ENCODE measurements at regions not wholly inside any gene's neighbourhood (a gene's known extent, or its start where the extent isn't known, plus 50 kb on each side); places are given as distances from the start of the nearest gene placed in this dataset.

DNA sequence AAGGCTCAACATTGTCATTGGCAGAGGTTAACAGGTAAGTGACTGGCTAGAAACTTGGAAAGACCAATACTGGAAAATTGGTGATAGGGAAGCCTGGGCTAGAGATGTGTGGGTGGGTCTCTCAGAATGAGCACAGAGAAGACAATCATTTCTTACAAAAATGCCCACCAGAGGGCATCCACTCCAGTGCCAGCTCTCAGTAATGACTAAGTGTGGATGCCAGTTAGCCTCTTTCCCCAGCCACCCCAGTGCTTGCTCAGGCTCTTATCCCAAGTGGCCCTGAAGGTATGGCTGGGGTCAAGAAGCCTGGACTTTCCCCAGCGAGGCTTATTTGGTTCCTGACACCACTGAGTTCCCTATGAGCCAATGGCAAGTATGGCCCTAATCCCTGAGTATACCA is 115.9 kb upstream of the ST8SIA2 start:
- Histone ChIP-seq H3K4me3 (ENCODE audit: insufficient read depth, low read depth, low read length) (no peak overlapping the region), H3K27me3 (ENCODE audit: control insufficient read depth, insufficient read depth, low read length) (no peaks in the 10 kb centered on the region), H3K36me3 (replicated peaks; ENCODE audit: control insufficient read depth, insufficient read depth, low read length) (no peaks in the 10 kb centered on the region)
- DNase-seq: peak; percentile 24

DNA sequence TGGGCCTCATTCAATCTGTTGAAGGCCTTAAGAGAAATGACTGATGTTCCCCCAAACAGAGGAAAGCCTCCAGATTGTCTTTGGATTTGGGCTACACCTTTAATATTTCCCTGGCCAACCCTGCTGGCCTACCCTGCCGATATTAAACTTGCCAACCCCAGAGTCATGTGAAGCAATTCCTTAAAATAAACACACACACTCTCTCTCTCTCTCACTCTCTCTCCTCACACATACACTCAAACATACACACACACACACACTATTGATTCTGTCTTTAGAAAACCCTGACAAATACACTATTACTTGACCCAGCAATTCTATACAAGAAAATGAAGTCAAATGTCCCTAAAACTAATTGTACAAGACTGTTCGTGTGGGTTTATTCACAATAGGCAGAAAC is 109.9 kb upstream of the ST8SIA2 start:
- H3K27me3 ChIP-seq (ENCODE audit: control insufficient read depth, insufficient read depth, low read length): no peaks in the 10 kb centered on the region
- H3K36me3 ChIP-seq (replicated peaks; ENCODE audit: control insufficient read depth, insufficient read depth, low read length): no peaks in the 10 kb centered on the region
- no peak overlapping the region for H3K4me3 ChIP-seq (ENCODE audit: insufficient read depth, low read depth, low read length)
- DNase-seq: no peak

DNA sequence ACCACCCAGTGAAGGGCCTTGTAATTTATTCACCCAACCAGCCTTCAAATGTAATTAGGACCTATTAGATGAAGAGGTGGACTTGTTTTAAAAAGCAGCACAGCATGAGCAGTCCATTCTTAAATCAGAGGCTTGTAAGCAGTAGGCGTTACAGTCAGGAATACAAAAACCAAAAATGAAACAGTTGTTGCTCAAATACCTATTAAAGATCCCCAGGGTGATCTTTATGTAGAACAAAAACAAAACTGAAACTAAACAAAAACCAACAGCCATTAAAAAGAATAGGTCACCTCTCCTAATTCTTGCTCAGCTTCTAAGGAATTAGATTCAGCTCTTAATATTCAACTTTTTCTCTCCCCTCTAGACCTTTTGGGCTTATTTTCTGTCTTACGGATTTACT is 104.9 kb upstream of the ST8SIA2 start:
- H3K27me3 ChIP-seq (ENCODE audit: control insufficient read depth, insufficient read depth, low read length): no peaks in the 10 kb centered on the region

DNA sequence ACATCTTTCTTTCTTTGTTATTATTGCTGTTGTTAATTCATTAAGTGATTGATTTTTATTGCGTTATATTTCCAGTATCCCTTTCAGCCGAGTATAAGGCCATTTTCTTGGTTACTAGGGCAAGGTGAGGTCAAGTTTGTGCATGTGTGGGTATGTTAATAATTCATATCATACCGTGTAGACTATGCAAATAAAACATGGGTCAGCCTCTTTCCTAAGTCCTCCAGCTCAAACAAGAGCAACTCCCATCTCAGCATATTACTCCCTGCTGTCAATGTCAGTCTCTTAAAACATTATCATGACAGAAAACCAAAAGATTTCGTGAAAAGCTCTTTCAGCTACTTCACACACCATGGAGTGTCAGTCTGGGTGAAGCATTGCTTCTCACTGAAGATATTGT is 103.9 kb upstream of the ST8SIA2 start:
- H3K4me3 ChIP-seq (ENCODE audit: insufficient read depth, low read depth, low read length): no peak overlapping the region
- H3K27me3 ChIP-seq (ENCODE audit: control insufficient read depth, insufficient read depth, low read length): no peaks in the 10 kb centered on the region
- H3K36me3 ChIP-seq (replicated peaks; ENCODE audit: control insufficient read depth, insufficient read depth, low read length): no peaks in the 10 kb centered on the region
- no peak for DNase-seq

More for the DNA sequence above, 104.9 kb upstream of the ST8SIA2 start:
- DNase-seq: no peak
- Histone ChIP-seq H3K4me3 (ENCODE audit: insufficient read depth, low read depth, low read length) (no peak overlapping the region), H3K36me3 (replicated peaks; ENCODE audit: control insufficient read depth, insufficient read depth, low read length) (no peaks in the 10 kb centered on the region)

DNA sequence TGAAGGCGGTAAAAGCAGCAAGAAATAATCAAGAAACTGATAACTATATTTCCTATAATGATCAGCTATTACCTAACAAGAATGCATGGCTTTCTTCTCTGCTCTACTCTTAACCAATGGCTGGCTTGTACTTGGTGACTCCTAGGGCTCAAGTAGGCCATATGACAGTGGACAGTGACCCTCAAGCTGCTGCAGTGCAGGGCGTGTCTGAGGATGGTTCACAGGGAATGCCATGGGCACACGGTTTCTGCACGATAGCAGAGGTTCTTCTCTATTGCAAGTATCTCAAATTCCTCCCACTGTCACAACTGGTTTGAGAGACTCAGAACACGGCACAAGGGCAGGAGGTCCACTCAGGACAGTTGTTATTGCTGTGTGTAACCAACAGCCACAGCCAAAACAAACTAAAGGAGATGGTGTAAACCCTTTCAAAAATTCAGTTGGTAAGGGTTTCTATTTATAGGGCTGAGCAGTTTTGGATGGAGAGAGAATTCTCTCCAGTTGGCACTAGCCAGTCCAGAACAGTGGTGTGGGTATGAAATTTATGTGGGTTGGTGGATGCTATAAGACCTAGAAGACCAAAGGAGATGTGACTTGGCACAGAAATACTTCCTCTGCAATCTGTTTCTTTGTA is 103.2 kb upstream of the ST8SIA2 start:
- Histone ChIP-seq H3K27me3 (ENCODE audit: control insufficient read depth, insufficient read depth, low read length) (no peaks in the 10 kb centered on the region), H3K36me3 (replicated peaks; ENCODE audit: control insufficient read depth, insufficient read depth, low read length) (no peaks in the 10 kb centered on the region), H3K4me3 (ENCODE audit: insufficient read depth, low read depth, low read length) (no peak overlapping the region)
- no peak for DNase-seq

DNA sequence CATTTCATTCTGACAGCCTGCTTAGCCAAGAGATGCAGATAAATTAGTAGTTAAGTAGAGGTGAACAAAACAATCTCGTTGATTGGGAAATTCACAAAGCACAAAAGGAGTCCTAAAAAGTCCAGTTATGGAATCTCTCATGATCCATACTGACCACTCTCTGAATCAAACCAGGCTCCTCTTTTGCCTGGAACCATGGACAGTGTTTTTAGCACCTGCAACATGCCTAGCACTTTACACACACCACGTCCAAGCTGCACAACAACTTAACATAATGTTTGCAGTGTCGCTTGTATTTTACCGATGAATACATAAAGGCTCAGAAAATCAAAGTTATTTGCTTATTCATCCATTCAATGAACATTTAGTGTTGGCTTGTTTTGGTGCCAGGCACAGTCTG is 101.8 kb upstream of the ST8SIA2 start:
- Histone ChIP-seq H3K4me3 (ENCODE audit: insufficient read depth, low read depth, low read length) (no peak overlapping the region), H3K27me3 (ENCODE audit: control insufficient read depth, insufficient read depth, low read length) (no peaks in the 10 kb centered on the region), H3K36me3 (replicated peaks; ENCODE audit: control insufficient read depth, insufficient read depth, low read length) (no peaks in the 10 kb centered on the region)
- no peak for DNase-seq

DNA sequence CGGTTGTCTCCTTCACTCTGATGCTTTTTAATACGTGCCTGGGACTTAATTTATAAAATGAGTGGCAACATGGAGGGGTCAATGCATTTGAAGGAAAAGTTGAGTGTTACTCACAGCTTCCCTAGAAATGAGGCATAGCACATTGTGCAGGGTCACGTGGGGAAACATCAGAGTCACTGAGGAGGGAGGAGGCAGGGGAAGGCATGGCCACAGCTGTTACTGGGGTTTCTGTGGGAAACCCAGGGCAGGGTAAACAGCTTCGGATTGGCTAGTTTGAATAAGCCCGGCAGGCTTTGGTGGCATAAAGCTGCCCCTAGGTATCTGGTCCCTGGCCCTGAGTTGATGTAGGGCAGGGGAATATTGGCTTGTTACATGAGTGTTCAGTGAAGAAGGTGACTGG is 98.9 kb upstream of the ST8SIA2 start:
- Histone ChIP-seq H3K4me3 (ENCODE audit: insufficient read depth, low read depth, low read length) (no peak overlapping the region), H3K27me3 (ENCODE audit: control insufficient read depth, insufficient read depth, low read length) (no peaks in the 10 kb centered on the region)
- no peak for DNase-seq

DNA sequence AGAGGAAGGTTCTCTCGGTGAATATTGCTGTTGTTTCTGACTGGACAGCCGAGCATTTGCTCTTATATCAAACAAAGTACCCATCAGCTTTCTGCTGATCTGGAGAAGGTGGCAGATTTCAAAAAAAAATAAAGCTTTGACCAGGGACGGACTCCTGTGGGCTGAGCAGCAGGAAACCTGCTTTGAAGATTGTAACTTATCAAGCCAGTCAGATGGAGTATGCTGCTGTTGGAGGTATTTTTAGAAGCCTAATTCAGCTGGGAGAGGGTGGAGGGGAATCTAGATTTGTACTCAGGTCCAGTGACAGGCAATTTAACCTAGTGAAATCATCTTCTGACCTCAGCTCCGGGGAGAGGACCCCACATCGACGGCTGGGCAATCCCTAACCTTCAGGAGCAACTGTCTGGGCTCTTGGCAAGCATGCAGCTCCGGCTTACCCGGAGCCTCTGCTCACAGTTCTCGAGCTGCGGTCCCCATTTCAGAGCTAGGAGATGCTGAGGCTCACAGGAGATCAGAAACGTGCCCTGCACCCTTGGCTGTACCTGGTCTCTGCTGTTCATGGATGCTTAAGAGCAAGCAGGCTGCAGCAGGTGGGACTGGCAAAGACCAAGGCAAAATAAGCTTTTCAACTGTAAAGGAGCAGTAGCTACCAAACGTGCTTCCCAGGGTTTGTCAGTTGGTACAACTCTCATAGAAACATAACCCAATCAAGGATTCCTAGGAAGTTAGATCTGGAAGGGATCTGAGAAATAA is 89.3 kb upstream of the ST8SIA2 start:
- H3K4me3 ChIP-seq (ENCODE audit: insufficient read depth, low read depth, low read length): no peak overlapping the region
- H3K36me3 ChIP-seq (replicated peaks; ENCODE audit: control insufficient read depth, insufficient read depth, low read length): no peaks in the 10 kb centered on the region
- H3K27me3 ChIP-seq (ENCODE audit: control insufficient read depth, insufficient read depth, low read length): no peaks in the 10 kb centered on the region
- no peak for DNase-seq

More for the DNA sequence above, 98.9 kb upstream of the ST8SIA2 start:
- H3K36me3 ChIP-seq (replicated peaks; ENCODE audit: control insufficient read depth, insufficient read depth, low read length): no peaks in the 10 kb centered on the region

DNA sequence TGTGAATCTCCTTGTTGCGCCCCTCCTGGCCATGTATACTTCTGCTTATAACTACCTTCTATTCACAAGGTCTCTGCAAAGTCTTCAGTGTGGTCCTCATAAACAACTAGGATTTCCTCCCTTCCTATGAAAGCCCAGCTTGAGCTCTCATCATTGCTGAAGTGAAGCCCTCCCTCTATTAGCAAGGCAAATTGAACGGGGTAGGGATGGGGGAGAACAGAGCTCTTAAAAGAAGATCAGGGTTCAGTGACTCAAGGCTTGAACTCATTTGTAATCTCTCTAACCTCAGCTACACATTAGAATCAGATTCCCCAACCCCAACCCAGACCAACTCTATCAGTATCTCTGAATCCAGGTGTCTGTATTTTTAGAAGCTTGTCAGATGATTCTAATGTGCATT is 88.3 kb upstream of the ST8SIA2 start:
- no peak for DNase-seq

DNA sequence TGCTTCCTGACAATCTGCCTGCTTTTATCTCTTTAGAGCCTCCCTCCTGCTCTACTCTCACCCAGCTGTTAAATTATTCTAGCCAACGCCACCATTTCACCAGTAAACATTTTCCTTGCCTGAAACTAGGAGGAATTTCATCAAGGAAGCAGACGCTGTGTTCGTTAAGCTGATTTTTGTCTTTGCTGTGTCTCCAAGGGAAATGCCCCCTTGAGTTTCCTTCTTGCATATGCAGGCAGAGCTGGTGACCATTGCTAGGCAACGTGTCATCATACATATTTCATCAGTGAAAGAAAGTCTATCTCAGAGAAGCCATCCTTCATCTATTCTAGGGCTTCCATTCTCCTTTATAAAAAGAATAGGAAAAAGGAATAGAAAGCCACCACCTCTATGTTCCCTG is 87.0 kb upstream of the ST8SIA2 start:
- DNase-seq: peak; percentile 28
- no peaks in the 10 kb centered on the region for H3K27me3 ChIP-seq (ENCODE audit: control insufficient read depth, insufficient read depth, low read length)
- no peaks in the 10 kb centered on the region for H3K36me3 ChIP-seq (replicated peaks; ENCODE audit: control insufficient read depth, insufficient read depth, low read length)
- no peak overlapping the region for H3K4me3 ChIP-seq (ENCODE audit: insufficient read depth, low read depth, low read length)

More for the DNA sequence above, 88.3 kb upstream of the ST8SIA2 start:
- no peaks in the 10 kb centered on the region for H3K27me3 ChIP-seq (ENCODE audit: control insufficient read depth, insufficient read depth, low read length)
- no peaks in the 10 kb centered on the region for H3K36me3 ChIP-seq (replicated peaks; ENCODE audit: control insufficient read depth, insufficient read depth, low read length)
- no peak overlapping the region for H3K4me3 ChIP-seq (ENCODE audit: insufficient read depth, low read depth, low read length)

DNA sequence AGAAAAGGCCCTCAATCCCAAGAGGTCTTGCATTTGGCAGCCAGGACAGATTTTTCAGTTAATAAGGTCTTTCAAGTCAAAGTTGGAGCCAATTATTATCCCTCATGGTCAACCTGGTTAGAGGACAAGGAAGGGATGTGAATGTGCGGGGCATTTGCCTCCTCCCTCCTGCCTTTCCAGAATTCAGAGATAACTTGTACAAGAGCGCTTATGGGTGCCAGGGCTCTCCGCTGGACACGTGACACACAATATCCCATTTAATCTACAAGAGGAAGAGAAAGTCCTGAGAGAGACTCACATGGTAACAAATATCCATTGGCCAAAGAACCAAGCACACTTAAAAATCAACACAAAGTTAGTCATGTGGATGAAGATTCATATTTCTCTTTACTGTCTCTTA is 78.5 kb upstream of the ST8SIA2 start:
- Histone ChIP-seq H3K27me3 (ENCODE audit: control insufficient read depth, insufficient read depth, low read length) (no peaks in the 10 kb centered on the region), H3K36me3 (replicated peaks; ENCODE audit: control insufficient read depth, insufficient read depth, low read length) (no peaks in the 10 kb centered on the region), H3K4me3 (ENCODE audit: insufficient read depth, low read depth, low read length) (no peak overlapping the region)
- DNase-seq: no peak

DNA sequence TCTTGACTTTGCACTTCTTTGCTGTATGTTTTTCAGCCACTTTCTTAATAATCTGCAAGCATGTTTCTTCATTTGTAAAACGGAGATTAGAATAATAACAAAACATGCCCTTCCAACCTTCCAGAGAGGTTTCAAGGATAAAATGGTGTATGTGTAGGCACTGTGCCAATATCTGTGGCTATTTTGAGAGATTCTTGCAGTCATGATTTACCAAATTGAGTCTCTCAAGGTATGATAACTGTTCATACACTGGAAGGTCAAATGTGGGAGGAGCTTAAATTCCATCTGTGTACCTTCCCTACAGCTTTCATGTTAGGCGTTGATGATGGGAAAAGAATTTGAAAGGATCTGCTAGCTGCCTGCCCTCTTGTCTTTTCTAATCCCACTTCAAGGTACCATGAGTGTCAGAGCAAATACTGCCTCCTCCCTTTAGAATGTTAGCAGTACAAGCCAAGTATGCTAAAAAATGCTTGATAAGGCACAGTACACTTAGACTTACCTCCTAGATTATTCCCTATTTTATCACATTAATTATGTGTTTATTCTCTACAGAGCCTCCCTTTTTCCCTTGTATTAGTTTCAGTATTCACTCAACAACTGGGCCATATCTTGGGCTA is 78.0 kb upstream of the ST8SIA2 start:
- H3K4me3 ChIP-seq (ENCODE audit: insufficient read depth, low read depth, low read length): no peak overlapping the region
- no peaks in the 10 kb centered on the region for H3K27me3 ChIP-seq (ENCODE audit: control insufficient read depth, insufficient read depth, low read length)
- no peak for DNase-seq
- H3K36me3 ChIP-seq (replicated peaks; ENCODE audit: control insufficient read depth, insufficient read depth, low read length): no peaks in the 10 kb centered on the region

DNA sequence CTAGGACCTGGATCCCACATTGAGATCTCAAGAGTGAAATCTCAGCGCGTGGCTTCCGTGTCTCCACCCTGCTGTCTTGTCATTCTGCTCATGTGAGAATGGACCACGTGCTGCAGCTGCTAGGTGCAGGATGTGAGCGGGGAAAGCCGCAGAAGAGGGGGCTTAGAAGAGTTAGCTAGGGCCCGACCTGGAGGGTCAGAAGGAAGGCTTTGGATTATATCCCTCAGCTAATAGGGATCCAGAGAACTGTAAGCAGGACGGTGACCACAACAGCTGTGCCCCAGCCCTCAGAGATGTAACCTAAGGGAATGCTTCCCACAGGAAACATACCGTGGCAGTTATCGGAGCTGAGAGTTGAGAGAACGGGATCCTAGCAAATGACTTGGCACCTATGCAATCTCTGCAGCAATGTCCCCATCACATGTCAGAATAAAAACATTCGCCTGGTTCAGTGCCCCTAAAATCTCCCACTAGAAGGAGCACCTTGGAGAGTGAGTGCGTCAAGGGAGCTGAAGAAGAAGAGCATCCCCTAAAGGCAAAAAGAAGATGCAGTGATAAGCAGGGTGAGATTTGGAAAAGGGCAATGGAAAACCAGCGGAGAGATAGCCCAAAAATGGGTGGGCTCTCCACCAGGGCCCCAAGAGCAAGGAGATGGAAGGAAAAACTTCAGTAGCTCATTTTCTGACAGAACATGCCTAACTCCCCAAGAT is 76.9 kb upstream of the ST8SIA2 start:
- Histone ChIP-seq H3K36me3 (replicated peaks; ENCODE audit: control insufficient read depth, insufficient read depth, low read length) (no peaks in the 10 kb centered on the region), H3K27me3 (ENCODE audit: control insufficient read depth, insufficient read depth, low read length) (no peaks in the 10 kb centered on the region), H3K4me3 (ENCODE audit: insufficient read depth, low read depth, low read length) (no peak overlapping the region)
- DNase-seq: no peak

DNA sequence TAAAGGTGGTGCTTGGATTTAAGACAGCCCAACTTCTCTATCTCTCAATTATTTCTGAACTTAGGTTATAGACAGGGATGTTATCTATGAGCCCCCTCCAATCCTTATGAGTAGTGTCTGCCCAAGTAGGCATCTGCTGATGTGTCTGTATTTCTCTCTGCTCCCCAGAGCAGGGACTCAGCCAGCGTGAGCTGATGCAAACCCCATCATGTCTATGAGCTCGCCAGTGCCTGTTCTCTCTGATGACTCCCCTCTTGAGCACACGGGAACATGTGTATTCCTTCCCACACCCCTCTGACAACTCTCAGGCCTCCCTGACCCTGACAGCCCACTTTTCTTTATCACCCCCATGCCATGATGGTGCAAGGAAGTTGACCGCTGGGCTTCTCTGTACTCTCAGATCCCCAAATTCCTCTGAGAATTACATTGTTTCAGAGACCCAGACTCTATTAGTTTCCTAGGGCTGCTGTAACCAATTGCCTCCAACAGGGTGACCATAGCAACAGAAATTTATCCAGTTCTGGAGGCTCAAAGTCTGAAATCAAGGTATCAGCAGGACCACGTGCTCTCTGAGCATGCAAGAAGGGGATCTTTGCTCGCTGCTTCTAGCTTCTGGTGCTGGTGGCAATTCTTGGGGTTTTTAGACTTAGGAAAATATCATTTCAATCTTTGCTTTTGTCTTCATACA is 73.5 kb upstream of the ST8SIA2 start:
- DNase-seq: no peak
- no peaks in the 10 kb centered on the region for H3K36me3 ChIP-seq (replicated peaks; ENCODE audit: control insufficient read depth, insufficient read depth, low read length)
- no peaks in the 10 kb centered on the region for H3K27me3 ChIP-seq (ENCODE audit: control insufficient read depth, insufficient read depth, low read length)
- H3K4me3 ChIP-seq (ENCODE audit: insufficient read depth, low read depth, low read length): no peak overlapping the region

All from H7 (cell line).